SK-N-MC (cell line): ENCODE measurements at regions not wholly inside any gene's neighbourhood (a gene's known extent, or its start where the extent isn't known, plus 50 kb on each side); places are given as distances from the start of the nearest gene placed in this dataset.

Experiments used
- EZH2 ChIP-seq: fragments of 200-600 bp; sonication (generic); IDR thresholded peaks from one replicate; pipeline ENCODE4 v1.6.1; 2017; ENCODE audit warnings: antibody characterized with exemption
- FOXP2 ChIP-seq: optimal IDR thresholded peaks from 2 replicates; pipeline ENCODE3; 2011; ENCODE audit warnings: mild to moderate bottlenecking, moderate library complexity; ENCODE audit not compliant: insufficient read depth; ENCODE audit errors: extremely low read length, control extremely low read depth
- POLR2AphosphoS5 ChIP-seq: IDR thresholded peaks from 2 replicates; pipeline ENCODE4 v1.6.1; 2012; ENCODE audit warnings: mild to moderate bottlenecking, low read depth, low read length, borderline replicate concordance

DNA sequence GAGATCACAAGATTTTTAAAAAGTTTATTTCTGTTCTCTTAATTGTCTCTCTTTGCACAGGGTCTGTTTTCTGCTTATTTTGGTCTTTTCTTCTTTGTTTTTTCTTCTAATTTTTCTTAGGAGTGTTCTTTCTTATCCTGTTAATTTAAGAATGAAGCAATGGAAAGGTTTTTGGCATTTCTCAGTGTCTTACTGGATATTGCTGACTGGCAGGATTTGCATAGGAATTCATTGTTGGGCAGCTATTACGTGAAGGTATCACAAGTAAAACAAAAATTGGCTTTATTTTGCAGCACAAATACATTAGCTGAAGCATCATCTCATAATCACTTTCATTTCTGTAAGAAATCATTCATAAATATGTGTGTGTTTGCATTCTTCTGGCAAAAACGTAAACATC lies 566.9 kb upstream of the CDH6 start:
- TF ChIP-seq POLR2AphosphoS5: no peak
- no peak for TF ChIP-seq EZH2
- no peak for TF ChIP-seq FOXP2
